ENCODE measurements at regions not wholly inside any gene's neighbourhood (a gene's known extent, or its start where the extent isn't known, plus 50 kb on each side); places are given as distances from the start of the nearest gene placed in this dataset.

DNA sequence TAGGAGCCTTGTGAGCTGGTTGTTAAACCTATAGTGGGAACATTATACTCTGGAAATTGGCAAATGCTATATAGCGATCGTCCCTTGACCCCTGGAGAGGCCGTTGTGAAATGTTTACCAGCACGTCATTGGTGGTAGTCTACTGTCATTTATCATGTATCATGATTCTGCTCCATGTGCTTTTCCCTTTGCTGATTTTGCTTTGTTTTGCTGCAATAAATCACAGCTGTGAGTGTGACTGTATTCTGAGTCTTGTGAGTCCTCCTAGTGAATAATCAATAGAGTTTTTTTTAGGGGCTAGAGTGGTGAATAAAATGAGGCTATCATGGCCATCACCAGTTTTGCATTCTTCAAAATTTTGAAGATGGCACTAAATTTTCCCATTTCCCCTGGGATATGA is 189.1 kb downstream of the HRH4 start:
- Histone ChIP-seq H3K9me3 (ENCODE audit: control insufficient read depth in 4 of 4, low read length in 3 of 4) (no peaks in the 10 kb centered on the region), H3K36me3 (ENCODE audit: control insufficient read depth in 4 of 4, insufficient read depth in 3 of 4, low read depth in 1 of 4, low read length in 3 of 4) (no peaks in the 10 kb centered on the region), H3K27me3 (ENCODE audit: control insufficient read depth in 4 of 4, insufficient read depth in 4 of 4, low read length in 3 of 4) (peaks cover 0 to 6% (median 0%) of the 10 kb centered on the region in 4 donors), H3K9ac (ENCODE audit: low read depth in 1 of 2, low read length in 2 of 2) (no peak overlapping the region), H3K4me1 (ENCODE audit: control insufficient read depth in 4 of 4, insufficient read depth in 4 of 4, low read length in 3 of 4) (no peaks in the 10 kb centered on the region), H3K4me3 (ENCODE audit: low read depth in 1 of 3, low read length in 3 of 3) (no peak overlapping the region), H3K27ac (ENCODE audit: low read depth in 1 of 2, low read length in 2 of 2) (no peak overlapping the region)
- 80% methylated on average over 4 of the region's 4 CpGs for WGBS
- DNase-seq (ENCODE audit: low spot score), result no peak
- TF ChIP-seq ATF3 (IDR thresholded peaks at IDR 0.05) (no peak), ZBTB33 (IDR thresholded peaks at IDR 0.05) (no peak), YY1 (IDR thresholded peaks at IDR 0.05) (no peak)
- TF ChIP-seq, protein P1, sequence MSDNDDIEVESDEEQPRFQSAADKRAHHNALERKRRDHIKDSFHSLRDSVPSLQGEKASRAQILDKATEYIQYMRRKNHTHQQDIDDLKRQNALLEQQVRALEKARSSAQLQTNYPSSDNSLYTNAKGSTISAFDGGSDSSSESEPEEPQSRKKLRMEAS (IDR thresholded peaks at IDR 0.05), result no peak
- TF ChIP-seq, protein P2, sequence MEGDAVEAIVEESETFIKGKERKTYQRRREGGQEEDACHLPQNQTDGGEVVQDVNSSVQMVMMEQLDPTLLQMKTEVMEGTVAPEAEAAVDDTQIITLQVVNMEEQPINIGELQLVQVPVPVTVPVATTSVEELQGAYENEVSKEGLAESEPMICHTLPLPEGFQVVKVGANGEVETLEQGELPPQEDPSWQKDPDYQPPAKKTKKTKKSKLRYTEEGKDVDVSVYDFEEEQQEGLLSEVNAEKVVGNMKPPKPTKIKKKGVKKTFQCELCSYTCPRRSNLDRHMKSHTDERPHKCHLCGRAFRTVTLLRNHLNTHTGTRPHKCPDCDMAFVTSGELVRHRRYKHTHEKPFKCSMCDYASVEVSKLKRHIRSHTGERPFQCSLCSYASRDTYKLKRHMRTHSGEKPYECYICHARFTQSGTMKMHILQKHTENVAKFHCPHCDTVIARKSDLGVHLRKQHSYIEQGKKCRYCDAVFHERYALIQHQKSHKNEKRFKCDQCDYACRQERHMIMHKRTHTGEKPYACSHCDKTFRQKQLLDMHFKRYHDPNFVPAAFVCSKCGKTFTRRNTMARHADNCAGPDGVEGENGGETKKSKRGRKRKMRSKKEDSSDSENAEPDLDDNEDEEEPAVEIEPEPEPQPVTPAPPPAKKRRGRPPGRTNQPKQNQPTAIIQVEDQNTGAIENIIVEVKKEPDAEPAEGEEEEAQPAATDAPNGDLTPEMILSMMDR (IDR thresholded peaks at IDR 0.05; ENCODE audit: low read depth, low read length, missing input control), result no peak
- TF ChIP-seq, protein P3, sequence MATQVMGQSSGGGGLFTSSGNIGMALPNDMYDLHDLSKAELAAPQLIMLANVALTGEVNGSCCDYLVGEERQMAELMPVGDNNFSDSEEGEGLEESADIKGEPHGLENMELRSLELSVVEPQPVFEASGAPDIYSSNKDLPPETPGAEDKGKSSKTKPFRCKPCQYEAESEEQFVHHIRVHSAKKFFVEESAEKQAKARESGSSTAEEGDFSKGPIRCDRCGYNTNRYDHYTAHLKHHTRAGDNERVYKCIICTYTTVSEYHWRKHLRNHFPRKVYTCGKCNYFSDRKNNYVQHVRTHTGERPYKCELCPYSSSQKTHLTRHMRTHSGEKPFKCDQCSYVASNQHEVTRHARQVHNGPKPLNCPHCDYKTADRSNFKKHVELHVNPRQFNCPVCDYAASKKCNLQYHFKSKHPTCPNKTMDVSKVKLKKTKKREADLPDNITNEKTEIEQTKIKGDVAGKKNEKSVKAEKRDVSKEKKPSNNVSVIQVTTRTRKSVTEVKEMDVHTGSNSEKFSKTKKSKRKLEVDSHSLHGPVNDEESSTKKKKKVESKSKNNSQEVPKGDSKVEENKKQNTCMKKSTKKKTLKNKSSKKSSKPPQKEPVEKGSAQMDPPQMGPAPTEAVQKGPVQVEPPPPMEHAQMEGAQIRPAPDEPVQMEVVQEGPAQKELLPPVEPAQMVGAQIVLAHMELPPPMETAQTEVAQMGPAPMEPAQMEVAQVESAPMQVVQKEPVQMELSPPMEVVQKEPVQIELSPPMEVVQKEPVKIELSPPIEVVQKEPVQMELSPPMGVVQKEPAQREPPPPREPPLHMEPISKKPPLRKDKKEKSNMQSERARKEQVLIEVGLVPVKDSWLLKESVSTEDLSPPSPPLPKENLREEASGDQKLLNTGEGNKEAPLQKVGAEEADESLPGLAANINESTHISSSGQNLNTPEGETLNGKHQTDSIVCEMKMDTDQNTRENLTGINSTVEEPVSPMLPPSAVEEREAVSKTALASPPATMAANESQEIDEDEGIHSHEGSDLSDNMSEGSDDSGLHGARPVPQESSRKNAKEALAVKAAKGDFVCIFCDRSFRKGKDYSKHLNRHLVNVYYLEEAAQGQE (IDR thresholded peaks at IDR 0.05), result no peak

GRCh38 chr18:24651434-24651833 is 191.0 kb downstream of the HRH4 start:
- WGBS, result 48% methylated on average over 2 of the region's 2 CpGs
- Histone ChIP-seq H3K9ac (ENCODE audit: low read depth in 1 of 2, low read length in 2 of 2) (no peak overlapping the region), H3K27me3 (ENCODE audit: control insufficient read depth in 4 of 4, insufficient read depth in 4 of 4, low read length in 3 of 4) (peaks cover 0 to 6% (median 0%) of the 10 kb centered on the region in 4 donors), H3K36me3 (ENCODE audit: control insufficient read depth in 4 of 4, insufficient read depth in 3 of 4, low read depth in 1 of 4, low read length in 3 of 4) (no peaks in the 10 kb centered on the region), H3K27ac (ENCODE audit: low read depth in 1 of 2, low read length in 2 of 2) (no peak overlapping the region), H3K4me3 (ENCODE audit: low read depth in 1 of 3, low read length in 3 of 3) (no peak overlapping the region), H3K4me1 (ENCODE audit: control insufficient read depth in 4 of 4, insufficient read depth in 4 of 4, low read length in 3 of 4) (no peaks in the 10 kb centered on the region), H3K9me3 (ENCODE audit: control insufficient read depth in 4 of 4, low read length in 3 of 4) (no peaks in the 10 kb centered on the region)
- TF ChIP-seq, protein P1 (IDR thresholded peaks at IDR 0.05), result no peak
- TF ChIP-seq FOXA1 (IDR thresholded peaks at IDR 0.05) (no peak), ZBTB33 (IDR thresholded peaks at IDR 0.05) (no peak), SP1 (IDR thresholded peaks at IDR 0.05) (no peak)
- no peak for DNase-seq (ENCODE audit: low spot score)

Data from liver (tissue), 8 donors.